SK-N-SH (cell line): ENCODE measurements at regions not wholly inside any gene's neighbourhood (a gene's known extent, or its start where the extent isn't known, plus 50 kb on each side); places are given as distances from the start of the nearest gene placed in this dataset.

Experiments used
- CTCF ChIP-seq: fragments of 200-600 bp; sonication (generic); IDR thresholded peaks from 2 replicates; pipeline ENCODE4 v1.6.1; 2017; ENCODE audit warnings: antibody characterized with exemption, mild to moderate bottlenecking, moderate library complexity
- EZH2phosphoT487 ChIP-seq: fragments of 200-600 bp; sonication (generic); IDR thresholded peaks from 2 replicates; pipeline ENCODE4 v1.6.1; 2017; ENCODE audit warnings: low read depth, mixed run types, mild to moderate bottlenecking, antibody characterized with exemption, moderate library complexity, borderline replicate concordance
- JUND ChIP-seq: IDR thresholded peaks from 2 replicates; pipeline ENCODE4 v1.4.0; 2012
- POLR2AphosphoS5 ChIP-seq: IDR thresholded peaks from 2 replicates; pipeline ENCODE4 v1.6.1; 2012; ENCODE audit warnings: low read depth, low read length
- RCOR1 ChIP-seq: fragments of 150-350 bp; IDR thresholded peaks from 2 replicates; pipeline ENCODE4 v1.6.1; 2017; ENCODE audit warnings: antibody characterized with exemption, low read length
- REST ChIP-seq: IDR thresholded peaks from 2 replicates; pipeline ENCODE4 v1.6.1; 2012; ENCODE audit warnings: mild to moderate bottlenecking, low read depth, low read length, moderate library complexity
- SIN3A ChIP-seq: IDR thresholded peaks from 2 replicates; pipeline ENCODE4 v1.6.1; 2012; ENCODE audit warnings: low read depth, mild to moderate bottlenecking, low read length, moderate library complexity, borderline replicate concordance
- SMC3 ChIP-seq: IDR thresholded peaks from 2 replicates; pipeline ENCODE4 v1.6.1; 2012; ENCODE audit warnings: low read depth, low read length, improper control_type of control experiment
- TAF1 ChIP-seq: IDR thresholded peaks from 2 replicates; pipeline ENCODE4 v1.6.1; 2012; ENCODE audit warnings: low read depth, mild to moderate bottlenecking, low read length, moderate library complexity, borderline replicate concordance
- TCF12 ChIP-seq: IDR thresholded peaks from 2 replicates; pipeline ENCODE4 v1.4.0; 2012
- USF2 ChIP-seq: fragments of 150-350 bp; IDR thresholded peaks from 2 replicates; pipeline ENCODE4 v1.6.1; 2017; ENCODE audit warnings: antibody characterized with exemption, low read length, low read depth, borderline replicate concordance
- YY1 ChIP-seq: IDR thresholded peaks from 2 replicates; pipeline ENCODE4 v1.4.0; 2012; ENCODE audit warnings: low read depth, mild to moderate bottlenecking

- TF ChIP-seq TCF12 (no peak), CTCF (no peak), RCOR1 (no peak), POLR2AphosphoS5 (no peak), SMC3 (no peak), JUND (no peak), EZH2phosphoT487 (no peak), TAF1 (no peak), YY1 (no peak), USF2 (no peak), REST (no peak), SIN3A (no peak)
Measured at GRCh38 chr3:80259736-80260135, 491.9 kb upstream of the ROBO1 start.
